ENCODE measurements at regions not wholly inside any gene's neighbourhood (a gene's known extent, or its start where the extent isn't known, plus 50 kb on each side); places are given as distances from the start of the nearest gene placed in this dataset.

DNA sequence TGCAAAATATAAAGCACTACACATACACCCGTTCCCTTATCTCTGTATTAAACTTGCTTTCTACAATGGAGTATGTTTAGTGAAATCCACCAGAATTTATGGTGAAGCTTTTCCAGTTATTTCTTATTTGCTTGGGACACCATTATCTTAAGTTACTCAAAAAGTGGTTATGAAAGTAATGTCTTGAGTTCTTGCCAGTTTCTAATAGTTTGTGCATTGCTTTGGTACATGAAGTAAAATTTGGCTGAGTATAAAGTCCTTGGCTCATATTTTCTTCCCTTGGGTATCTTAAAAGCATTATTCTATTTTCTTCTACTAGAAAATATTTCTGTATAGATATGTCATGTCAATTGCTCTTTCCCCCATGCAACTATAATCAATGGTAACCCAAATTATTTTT is 85.2 kb downstream of the POLR1F start:
- H3K27me3 ChIP-seq (ENCODE audit: low read length): peaks cover 13% of the 10 kb centered on the region; the same call in 1 of the 2 replicates
- H3K4me2 ChIP-seq (ENCODE audit: low read length): no peak overlapping the region
- no peaks in the 10 kb centered on the region for H3F3A ChIP-seq (ENCODE audit: low read length, unreplicated experiment)
- H3K36me3 ChIP-seq (ENCODE audit: low read depth, low read length): no peaks in the 10 kb centered on the region
- DNase-seq (no peak), ATAC-seq (no peak)
- no TSS peak for BruUV-seq (replicated peaks)
- no peak overlapping the region for H2AFZ ChIP-seq (ENCODE audit: low read length)
- intact Hi-C loops (cut with micrococcal nuclease): loop anchor here (2.0 to 5.0 kb wide), 5 partner anchors 41 to 931 kb away; no protein-coding TSS in a partner anchor
- no peaks in the 10 kb centered on the region for H4K20me1 ChIP-seq (ENCODE audit: low read length)
- CTCF ChIA-PET: no interaction called here
- POLR2A ChIA-PET (ENCODE audit: unreplicated experiment): no interaction called here
- no peaks in the 10 kb centered on the region for H3K9me3 ChIP-seq (ENCODE audit: low read length)
- H3K4me1 ChIP-seq (ENCODE audit: insufficient read depth, low read length): 0 out of 2 replicates have a peak, but pooled peaks cover 4% of the 10 kb centered on the region
- no peak overlapping the region for H3K9ac ChIP-seq (ENCODE audit: low read length)
- no peak overlapping the region for H3K4me3 ChIP-seq (ENCODE audit: low read length)
- TF ChIP-seq, protein P1, sequence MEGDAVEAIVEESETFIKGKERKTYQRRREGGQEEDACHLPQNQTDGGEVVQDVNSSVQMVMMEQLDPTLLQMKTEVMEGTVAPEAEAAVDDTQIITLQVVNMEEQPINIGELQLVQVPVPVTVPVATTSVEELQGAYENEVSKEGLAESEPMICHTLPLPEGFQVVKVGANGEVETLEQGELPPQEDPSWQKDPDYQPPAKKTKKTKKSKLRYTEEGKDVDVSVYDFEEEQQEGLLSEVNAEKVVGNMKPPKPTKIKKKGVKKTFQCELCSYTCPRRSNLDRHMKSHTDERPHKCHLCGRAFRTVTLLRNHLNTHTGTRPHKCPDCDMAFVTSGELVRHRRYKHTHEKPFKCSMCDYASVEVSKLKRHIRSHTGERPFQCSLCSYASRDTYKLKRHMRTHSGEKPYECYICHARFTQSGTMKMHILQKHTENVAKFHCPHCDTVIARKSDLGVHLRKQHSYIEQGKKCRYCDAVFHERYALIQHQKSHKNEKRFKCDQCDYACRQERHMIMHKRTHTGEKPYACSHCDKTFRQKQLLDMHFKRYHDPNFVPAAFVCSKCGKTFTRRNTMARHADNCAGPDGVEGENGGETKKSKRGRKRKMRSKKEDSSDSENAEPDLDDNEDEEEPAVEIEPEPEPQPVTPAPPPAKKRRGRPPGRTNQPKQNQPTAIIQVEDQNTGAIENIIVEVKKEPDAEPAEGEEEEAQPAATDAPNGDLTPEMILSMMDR (conservative IDR thresholded peaks at IDR 0.05; ENCODE audit: low read depth, low read length): no peak
- TF ChIP-seq EZH2phosphoT487 (IDR thresholded peaks at IDR 0.05; ENCODE audit: borderline replicate concordance, low read length): no peak
- no peak for TF ChIP-seq EZH2 (IDR thresholded peaks at IDR 0.05; ENCODE audit: low read length, unreplicated experiment)
- no peaks in the 10 kb centered on the region for H3K9me2 ChIP-seq (replicated peaks; ENCODE audit: low read length)
- H3K79me2 ChIP-seq (ENCODE audit: low read length): no peaks in the 10 kb centered on the region
- H3K27ac ChIP-seq (ENCODE audit: low read length): no peak overlapping the region

- Histone ChIP-seq H3K4me3 (ENCODE audit: low read length) (0 out of 2 replicates have a peak overlapping the region, but pooled peaks have one; percentile 19), H3K9me2 (replicated peaks; ENCODE audit: low read length) (no peaks in the 10 kb centered on the region), H3K36me3 (ENCODE audit: low read depth, low read length) (no peaks in the 10 kb centered on the region), H4K20me1 (ENCODE audit: low read length) (no peaks in the 10 kb centered on the region), H3K27ac (ENCODE audit: low read length) (no peak overlapping the region), H3K4me1 (ENCODE audit: insufficient read depth, low read length) (0 out of 2 replicates have a peak, but pooled peaks cover 4% of the 10 kb centered on the region), H2AFZ (ENCODE audit: low read length) (0 out of 2 replicates have a peak overlapping the region, but pooled peaks have one; percentile 5), H3K4me2 (ENCODE audit: low read length) (peak overlapping the region; percentile 55), H3K27me3 (ENCODE audit: low read length) (peaks cover 12% of the 10 kb centered on the region; the same call in 1 of the 2 replicates), H3K9me3 (ENCODE audit: low read length) (no peaks in the 10 kb centered on the region), H3K9ac (ENCODE audit: low read length) (no peak overlapping the region), H3K79me2 (ENCODE audit: low read length) (no peaks in the 10 kb centered on the region), H3F3A (ENCODE audit: low read length, unreplicated experiment) (no peaks in the 10 kb centered on the region)
- POLR2A ChIA-PET (ENCODE audit: unreplicated experiment): interaction anchor here (0.5 to 0.6 kb wide), 2 partner anchors 30 to 531 kb away, joined by 3 to 5 read pairs; no protein-coding TSS in a partner anchor
- peak; percentile 94 for ATAC-seq
- CTCF ChIA-PET: interaction anchor here (0.5 to 0.6 kb wide), 2 partner anchors 173 to 500 kb away, joined by 4 to 6 read pairs; no protein-coding TSS in a partner anchor
- TF ChIP-seq, protein P1 (conservative IDR thresholded peaks at IDR 0.05; ENCODE audit: low read depth, low read length): peak; percentile 66
- TF ChIP-seq EZH2 (IDR thresholded peaks at IDR 0.05; ENCODE audit: low read length, unreplicated experiment): no peak
- BruUV-seq (replicated peaks): no TSS peak
- intact Hi-C loops (cut with micrococcal nuclease): loop anchor here (2.0 to 5.0 kb wide), 5 partner anchors 43 to 929 kb away; no protein-coding TSS in a partner anchor
- peak; percentile 72 for DNase-seq
These were observed 87.1 kb downstream of the POLR1F start for GRCh38 chr7:19621740-19622139.

DNA sequence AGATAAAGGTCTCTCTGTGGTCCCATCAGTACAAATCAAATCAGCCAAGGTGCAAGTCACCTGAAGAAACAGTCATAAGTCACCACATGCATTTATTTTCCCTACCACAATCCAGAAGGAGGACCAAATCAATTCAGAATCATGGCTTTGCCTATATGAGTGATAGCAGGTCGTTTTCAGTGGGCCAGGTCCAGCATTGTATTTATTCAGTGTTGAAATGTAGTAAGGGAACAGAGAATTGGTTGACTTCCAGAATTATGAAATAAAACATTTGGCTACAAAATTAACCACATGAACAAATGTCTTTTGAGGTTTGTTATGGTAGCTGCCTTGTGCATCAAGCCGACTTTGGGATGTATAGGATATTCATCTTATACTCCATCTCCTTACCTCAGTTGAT is 88.4 kb downstream of the POLR1F start:
- intact Hi-C loops (cut with micrococcal nuclease): loop anchor here (5.0 kb wide), 3 partner anchors 128 to 928 kb away; no protein-coding TSS in a partner anchor
- POLR2A ChIA-PET (ENCODE audit: unreplicated experiment): no interaction called here
- BruUV-seq (replicated peaks): no TSS peak

More for the DNA sequence above, 88.4 kb downstream of the POLR1F start:
- DNase-seq: no peak
- H3K4me2 ChIP-seq (ENCODE audit: low read length): no peak overlapping the region
- 0 out of 2 replicates have a peak, but pooled peaks cover 4% of the 10 kb centered on the region for H3K4me1 ChIP-seq (ENCODE audit: insufficient read depth, low read length)
- H3K9ac ChIP-seq (ENCODE audit: low read length): no peak overlapping the region
- no peak for ATAC-seq
- H3K27ac ChIP-seq (ENCODE audit: low read length): no peak overlapping the region
- H3F3A ChIP-seq (ENCODE audit: low read length, unreplicated experiment): no peaks in the 10 kb centered on the region
- no peak for TF ChIP-seq EZH2 (IDR thresholded peaks at IDR 0.05; ENCODE audit: low read length, unreplicated experiment)
- TF ChIP-seq, protein P1 (conservative IDR thresholded peaks at IDR 0.05; ENCODE audit: low read depth, low read length): no peak
- no peak for TF ChIP-seq EZH2phosphoT487 (IDR thresholded peaks at IDR 0.05; ENCODE audit: borderline replicate concordance, low read length)
- H3K79me2 ChIP-seq (ENCODE audit: low read length): no peaks in the 10 kb centered on the region
- H3K4me3 ChIP-seq (ENCODE audit: low read length): no peak overlapping the region
- H3K36me3 ChIP-seq (ENCODE audit: low read depth, low read length): no peaks in the 10 kb centered on the region
- H3K9me3 ChIP-seq (ENCODE audit: low read length): no peaks in the 10 kb centered on the region
- H3K27me3 ChIP-seq (ENCODE audit: low read length): peaks cover 8% of the 10 kb centered on the region; the same call in 1 of the 2 replicates
- no peaks in the 10 kb centered on the region for H3K9me2 ChIP-seq (replicated peaks; ENCODE audit: low read length)
- H2AFZ ChIP-seq (ENCODE audit: low read length): no peak overlapping the region
- no peaks in the 10 kb centered on the region for H4K20me1 ChIP-seq (ENCODE audit: low read length)
- CTCF ChIA-PET: interaction anchor here (0.7 kb wide), 1 partner anchor 499 kb away, joined by 4 read pairs; no protein-coding TSS in a partner anchor

All from PC-3 (cell line).